DOHH2 (cell line): ENCODE measurements at regions not wholly inside any gene's neighbourhood (a gene's known extent, or its start where the extent isn't known, plus 50 kb on each side); places are given as distances from the start of the nearest gene placed in this dataset.

ENCODE experiments used
- EZH2phosphoT487 ChIP-seq: fragments of 200-600 bp; sonication (generic); IDR thresholded peaks from 2 replicates; pipeline ENCODE4 v1.6.1; 2017; ENCODE audit warnings: borderline replicate concordance, mild to moderate bottlenecking, antibody characterized with exemption, low read length, moderate library complexity, mixed read lengths
- TF ChIP-seq, protein P1 (sequence below): fragments of 200-600 bp; sonication (generic); IDR thresholded peaks from one replicate; pipeline ENCODE4 v1.5.1; 2014; ENCODE audit warnings: antibody characterized with exemption, mild to moderate bottlenecking, low read depth, low read length; ENCODE audit not compliant: poor library complexity, severe bottlenecking

DNA sequence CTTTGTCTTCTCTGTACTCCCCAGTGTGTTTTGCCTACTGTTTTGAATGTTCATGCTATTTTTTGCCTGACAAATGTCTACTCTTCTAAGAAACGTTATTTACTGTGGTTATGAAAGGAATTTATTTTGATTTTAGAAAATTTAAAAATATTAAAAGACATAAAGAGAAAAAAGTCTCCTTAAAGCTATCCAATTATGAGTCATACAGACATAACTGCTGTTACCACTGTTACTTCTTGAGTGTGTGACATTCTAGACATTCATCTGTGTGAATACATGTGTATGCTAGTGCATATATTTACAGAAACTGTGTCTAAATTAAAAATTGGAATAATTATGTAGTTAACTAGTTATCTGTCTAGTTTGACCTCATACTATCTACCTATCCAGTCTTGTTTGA is 187.6 kb upstream of the SGCG start:
- TF ChIP-seq, protein P1, sequence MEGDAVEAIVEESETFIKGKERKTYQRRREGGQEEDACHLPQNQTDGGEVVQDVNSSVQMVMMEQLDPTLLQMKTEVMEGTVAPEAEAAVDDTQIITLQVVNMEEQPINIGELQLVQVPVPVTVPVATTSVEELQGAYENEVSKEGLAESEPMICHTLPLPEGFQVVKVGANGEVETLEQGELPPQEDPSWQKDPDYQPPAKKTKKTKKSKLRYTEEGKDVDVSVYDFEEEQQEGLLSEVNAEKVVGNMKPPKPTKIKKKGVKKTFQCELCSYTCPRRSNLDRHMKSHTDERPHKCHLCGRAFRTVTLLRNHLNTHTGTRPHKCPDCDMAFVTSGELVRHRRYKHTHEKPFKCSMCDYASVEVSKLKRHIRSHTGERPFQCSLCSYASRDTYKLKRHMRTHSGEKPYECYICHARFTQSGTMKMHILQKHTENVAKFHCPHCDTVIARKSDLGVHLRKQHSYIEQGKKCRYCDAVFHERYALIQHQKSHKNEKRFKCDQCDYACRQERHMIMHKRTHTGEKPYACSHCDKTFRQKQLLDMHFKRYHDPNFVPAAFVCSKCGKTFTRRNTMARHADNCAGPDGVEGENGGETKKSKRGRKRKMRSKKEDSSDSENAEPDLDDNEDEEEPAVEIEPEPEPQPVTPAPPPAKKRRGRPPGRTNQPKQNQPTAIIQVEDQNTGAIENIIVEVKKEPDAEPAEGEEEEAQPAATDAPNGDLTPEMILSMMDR, result no peak
- no peak for TF ChIP-seq EZH2phosphoT487
